Fibroblast of lung (primary cell): ENCODE measurements at regions not wholly inside any gene's neighbourhood (a gene's known extent, or its start where the extent isn't known, plus 50 kb on each side); places are given as distances from the start of the nearest gene placed in this dataset.

Experiments used
- DNase-seq, 2 donors: peaks; one replicate each; pipeline versions ENCODE4 v3.0.0 to v3.0.0-alpha.2; 2010; ENCODE audit warnings: low read depth in 2 of 2
- H2AFZ ChIP-seq: 2 replicates; pipeline ENCODE4 v1.5.1; 2012; ENCODE audit warnings: low read length, control low read depth, inconsistent platforms
- H3K27ac ChIP-seq: 2 replicates; pipeline ENCODE4 v1.5.1; 2011; ENCODE audit warnings: low read length, control low read depth; ENCODE audit not compliant: insufficient read depth
- H3K27me3 ChIP-seq: 2 replicates; pipeline ENCODE4 v1.5.1; 2011; ENCODE audit warnings: mild to moderate bottlenecking, low read length; ENCODE audit not compliant: control insufficient read depth, insufficient read depth
- H3K36me3 ChIP-seq: 2 replicates; pipeline ENCODE4 v1.5.1; 2011; ENCODE audit warnings: low read length; ENCODE audit not compliant: control insufficient read depth, insufficient read depth
- H3K4me1 ChIP-seq: 2 replicates; pipeline ENCODE4 v1.5.1; 2011; ENCODE audit warnings: low read length; ENCODE audit not compliant: control insufficient read depth, insufficient read depth; ENCODE audit errors: extremely low read depth
- H3K4me2 ChIP-seq: 2 replicates; pipeline ENCODE4 v1.5.1; 2011; ENCODE audit warnings: low read length, control low read depth; ENCODE audit not compliant: insufficient read depth; ENCODE audit errors: extremely low read depth
- H3K4me3 ChIP-seq, 4 experiments: fragments of 200-600 bp in 1 of 4; sonication (generic) in 1 of 4; replicated peaks in 1 of 4; 2 replicates each; pipeline ENCODE4 v1.5.1; 2011 to 2016; ENCODE audit warnings: low read length in 4 of 4, low read depth in 3 of 4, mild to moderate bottlenecking in 3 of 4, control low read depth in 2 of 4, inconsistent platforms in 1 of 4, mixed read lengths in 1 of 4; ENCODE audit not compliant: insufficient read depth in 1 of 4; ENCODE audit errors: control extremely low read depth in 1 of 4
- H3K79me2 ChIP-seq: 2 replicates; pipeline ENCODE4 v1.5.1; 2012; ENCODE audit warnings: mild to moderate bottlenecking, low read length, inconsistent platforms; ENCODE audit not compliant: control insufficient read depth, insufficient read depth
- H3K9ac ChIP-seq: 2 replicates; pipeline ENCODE4 v1.5.1; 2011; ENCODE audit warnings: mild to moderate bottlenecking, low read length, control low read depth; ENCODE audit not compliant: insufficient read depth
- H3K9me3 ChIP-seq: 2 replicates; pipeline ENCODE4 v1.5.1; 2012; ENCODE audit warnings: low read depth, low read length; ENCODE audit not compliant: control insufficient read depth, insufficient read depth
- H4K20me1 ChIP-seq: 2 replicates; pipeline ENCODE4 v1.5.1; 2011; ENCODE audit warnings: low read length; ENCODE audit not compliant: control insufficient read depth, insufficient read depth; ENCODE audit errors: extremely low read depth
- CTCF ChIP-seq, 2 donors: IDR thresholded peaks in 1 of 2; conservative IDR thresholded peaks in 1 of 2; 1 replicate in 1 of 2; 2 replicates in 1 of 2; pipeline ENCODE4 v1.5.1; 2011 to 2012; ENCODE audit warnings: low read length in 2 of 2, control low read depth in 1 of 2, inconsistent platforms in 1 of 2, low read depth in 1 of 2, mild to moderate bottlenecking in 1 of 2
- EZH2 ChIP-seq: IDR thresholded peaks from 2 replicates; pipeline ENCODE4 v1.5.1; 2012; ENCODE audit warnings: low read length, control low read depth, mild to moderate bottlenecking; ENCODE audit errors: missing control alignments

GRCh38 chr4:96599752-96600151, 759.9 kb downstream of the PDHA2 start:
- H4K20me1 ChIP-seq = no peaks in the 10 kb centered on the region
- no peaks in the 10 kb centered on the region for H3K27me3 ChIP-seq
- H3K79me2 ChIP-seq = no peaks in the 10 kb centered on the region
- no peak overlapping the region for H2AFZ ChIP-seq
- no peak for TF ChIP-seq CTCF (conservative IDR thresholded peaks at IDR 0.05 in 1 of 2, IDR thresholded peaks at IDR 0.05 in 1 of 2; ENCODE audit: low read depth in 1 of 2, low read length in 2 of 2)
- TF ChIP-seq EZH2 = no peak
- H3K4me2 ChIP-seq = no peak overlapping the region
- no peaks in the 10 kb centered on the region for H3K36me3 ChIP-seq
- no peak overlapping the region for H3K27ac ChIP-seq
- no peaks in the 10 kb centered on the region for H3K4me1 ChIP-seq
- H3K9me3 ChIP-seq = no peaks in the 10 kb centered on the region
- no peak overlapping the region for H3K4me3 ChIP-seq
- DNase-seq = no peak
- H3K9ac ChIP-seq = no peak overlapping the region

GRCh38 chr4:96602661-96603060, 762.8 kb downstream of the PDHA2 start:
- Histone ChIP-seq H3K27me3 (no peaks in the 10 kb centered on the region), H3K4me3 (no peak overlapping the region), H3K27ac (no peak overlapping the region), H3K9me3 (no peaks in the 10 kb centered on the region), H3K36me3 (no peaks in the 10 kb centered on the region), H3K4me1 (no peaks in the 10 kb centered on the region), H2AFZ (no peak overlapping the region), H3K4me2 (no peak overlapping the region), H3K79me2 (no peaks in the 10 kb centered on the region), H3K9ac (no peak overlapping the region), H4K20me1 (no peaks in the 10 kb centered on the region)
- TF ChIP-seq EZH2 = no peak
- DNase-seq = peak in 1 of 2 donors; percentile 39

- Histone ChIP-seq H3K4me2 (no peak overlapping the region), H3K27ac (no peak overlapping the region), H3K9me3 (no peaks in the 10 kb centered on the region), H3K36me3 (no peaks in the 10 kb centered on the region), H3K27me3 (no peaks in the 10 kb centered on the region), H3K9ac (no peak overlapping the region), H3K79me2 (no peaks in the 10 kb centered on the region), H3K4me1 (no peaks in the 10 kb centered on the region), H3K4me3 (no peak overlapping the region), H2AFZ (no peak overlapping the region), H4K20me1 (no peaks in the 10 kb centered on the region)
- TF ChIP-seq EZH2 = no peak
- TF ChIP-seq CTCF (conservative IDR thresholded peaks at IDR 0.05 in 1 of 2, IDR thresholded peaks at IDR 0.05 in 1 of 2; ENCODE audit: low read depth in 1 of 2, low read length in 2 of 2) = no peak
- DNase-seq = no peak
Observed at GRCh38 chr4:96603641-96604040, 763.7 kb downstream of the PDHA2 start.
